ENCODE measurements at regions not wholly inside any gene's neighbourhood (a gene's known extent, or its start where the extent isn't known, plus 50 kb on each side); places are given as distances from the start of the nearest gene placed in this dataset.

GRCh38 chr7:49346195-49346899 is 422.0 kb downstream of the CDC14C start:
- intact Hi-C loops (cut with DNase I; ENCODE audit: low total_unique reads): no loop called here
- peak in 1 of 2 donors; percentile 22 for DNase-seq (ENCODE audit: low spot score in 2 of 2)
- TF ChIP-seq CTCF (IDR thresholded peaks at IDR 0.05): no peak
- no peak for TF ChIP-seq POLR2A (IDR thresholded peaks at IDR 0.05)
- 26 to 33% methylated on average over 1 of the region's 1 CpG for WGBS, 2 donors
- no peak overlapping the region for H3K4me3 ChIP-seq (ENCODE audit: low read depth, poor library complexity, severe bottlenecking)

GRCh38 chr7:49367072-49367471 is 406.4 kb upstream of the VWC2 start:
- WGBS, 2 donors: 44 to 48% methylated on average over 2 of the region's 2 CpGs
- no peak overlapping the region for H3K4me3 ChIP-seq (ENCODE audit: low read depth, poor library complexity, severe bottlenecking)
- no peak for TF ChIP-seq CTCF (IDR thresholded peaks at IDR 0.05)
- TF ChIP-seq POLR2A (IDR thresholded peaks at IDR 0.05): no peak
- intact Hi-C loops (cut with DNase I; ENCODE audit: low total_unique reads): no loop called here
- DNase-seq (ENCODE audit: low spot score in 2 of 2): no peak

GRCh38 chr7:49371771-49372170 is 401.7 kb upstream of the VWC2 start:
- H3K4me3 ChIP-seq (ENCODE audit: low read depth, poor library complexity, severe bottlenecking): no peak overlapping the region
- DNase-seq (ENCODE audit: low spot score in 2 of 2): no peak
- TF ChIP-seq CTCF (IDR thresholded peaks at IDR 0.05) (no peak), POLR2A (IDR thresholded peaks at IDR 0.05) (no peak)
- 43 to 50% methylated on average over 1 of the region's 1 CpG for WGBS, 2 donors
- intact Hi-C loops (cut with DNase I; ENCODE audit: low total_unique reads): no loop called here

GRCh38 chr7:49376817-49377375 is 396.5 kb upstream of the VWC2 start:
- 90 to 93% methylated on average over 2 of the region's 2 CpGs for WGBS, 2 donors
- intact Hi-C loops (cut with DNase I; ENCODE audit: low total_unique reads): no loop called here
- no peak for DNase-seq (ENCODE audit: low spot score in 2 of 2)
- H3K4me3 ChIP-seq (ENCODE audit: low read depth, poor library complexity, severe bottlenecking): no peak overlapping the region
- TF ChIP-seq POLR2A (IDR thresholded peaks at IDR 0.05) (no peak), CTCF (IDR thresholded peaks at IDR 0.05) (no peak)

GRCh38 chr7:49386792-49387191 is 386.6 kb upstream of the VWC2 start:
- intact Hi-C loops (cut with DNase I; ENCODE audit: low total_unique reads): no loop called here
- no peak for TF ChIP-seq POLR2A (IDR thresholded peaks at IDR 0.05)
- TF ChIP-seq CTCF (IDR thresholded peaks at IDR 0.05): no peak
- H3K4me3 ChIP-seq (ENCODE audit: low read depth, poor library complexity, severe bottlenecking): no peak overlapping the region
- DNase-seq (ENCODE audit: low spot score in 2 of 2): no peak
- 83 to 91% methylated on average over 1 of the region's 1 CpG for WGBS, 2 donors
